ENCODE measurements at regions not wholly inside any gene's neighbourhood (a gene's known extent, or its start where the extent isn't known, plus 50 kb on each side); places are given as distances from the start of the nearest gene placed in this dataset.

- TF ChIP-seq EZH2 (IDR thresholded peaks at IDR 0.05; ENCODE audit: low read length) (no peak), CTCF (optimal IDR thresholded peaks at IDR 0.05 in 1 of 3, IDR thresholded peaks at IDR 0.05 in 1 of 3, conservative IDR thresholded peaks at IDR 0.05 in 1 of 3; ENCODE audit: extremely low read depth in 1 of 3, insufficient read depth in 2 of 3, low read length in 3 of 3) (no peak)
These were observed 319.1 kb downstream of the TRIB2 start for GRCh38 chr2:13035866-13036265.
